ENCODE measurements at regions not wholly inside any gene's neighbourhood (a gene's known extent, or its start where the extent isn't known, plus 50 kb on each side); places are given as distances from the start of the nearest gene placed in this dataset.

- no peak for TF ChIP-seq CTCF (IDR thresholded peaks at IDR 0.05)
- no peak for TF ChIP-seq EZH2 (IDR thresholded peaks at IDR 0.05; ENCODE audit: borderline replicate concordance, insufficient read depth, low read depth, low read length, poor library complexity, severe bottlenecking)
These were observed 217.4 kb upstream of the COX10 start for GRCh38 chr17:13851889-13852288.

Measured in B cell (primary cell).